Retinal pigment epithelial cell (primary cell): ENCODE measurements at regions not wholly inside any gene's neighbourhood (a gene's known extent, or its start where the extent isn't known, plus 50 kb on each side); places are given as distances from the start of the nearest gene placed in this dataset.

Experiments
- DNase-seq: peaks from one replicate; pipeline ENCODE4 v3.0.0-alpha.2; 2010; ENCODE audit warnings: low read depth
- H3K4me3 ChIP-seq: 2 replicates; pipeline ENCODE4 v1.5.1; 2011; ENCODE audit warnings: mild to moderate bottlenecking, low read length, control low read depth, moderate library complexity
- TF ChIP-seq, protein P1 (sequence below): conservative IDR thresholded peaks from 2 replicates; pipeline ENCODE4 v1.5.1; 2011; ENCODE audit warnings: low read depth, low read length, control low read depth, inconsistent platforms

DNA sequence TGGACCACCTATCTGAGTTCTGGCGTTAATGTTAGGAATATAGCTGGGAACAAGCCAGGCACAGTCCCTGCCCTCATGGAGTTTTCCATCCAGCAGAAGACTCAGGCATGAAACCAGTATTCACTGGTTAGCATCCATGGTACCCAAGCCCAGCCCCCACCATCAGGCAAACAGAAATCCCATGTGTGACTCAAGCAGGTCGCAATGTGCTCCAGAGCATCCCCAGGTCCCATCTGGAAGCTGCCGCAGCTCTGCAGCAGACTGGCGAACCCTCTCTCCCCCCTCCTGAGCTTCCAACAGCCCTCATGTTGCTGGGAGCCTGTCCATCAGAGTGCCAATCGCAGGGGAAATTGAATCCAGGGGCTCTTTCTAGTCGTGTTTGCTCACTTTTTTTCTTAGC, 174.2 kb downstream of the RRAGC start:
- H3K4me3 ChIP-seq = no peak overlapping the region
- DNase-seq = no peak
- TF ChIP-seq, protein P1, sequence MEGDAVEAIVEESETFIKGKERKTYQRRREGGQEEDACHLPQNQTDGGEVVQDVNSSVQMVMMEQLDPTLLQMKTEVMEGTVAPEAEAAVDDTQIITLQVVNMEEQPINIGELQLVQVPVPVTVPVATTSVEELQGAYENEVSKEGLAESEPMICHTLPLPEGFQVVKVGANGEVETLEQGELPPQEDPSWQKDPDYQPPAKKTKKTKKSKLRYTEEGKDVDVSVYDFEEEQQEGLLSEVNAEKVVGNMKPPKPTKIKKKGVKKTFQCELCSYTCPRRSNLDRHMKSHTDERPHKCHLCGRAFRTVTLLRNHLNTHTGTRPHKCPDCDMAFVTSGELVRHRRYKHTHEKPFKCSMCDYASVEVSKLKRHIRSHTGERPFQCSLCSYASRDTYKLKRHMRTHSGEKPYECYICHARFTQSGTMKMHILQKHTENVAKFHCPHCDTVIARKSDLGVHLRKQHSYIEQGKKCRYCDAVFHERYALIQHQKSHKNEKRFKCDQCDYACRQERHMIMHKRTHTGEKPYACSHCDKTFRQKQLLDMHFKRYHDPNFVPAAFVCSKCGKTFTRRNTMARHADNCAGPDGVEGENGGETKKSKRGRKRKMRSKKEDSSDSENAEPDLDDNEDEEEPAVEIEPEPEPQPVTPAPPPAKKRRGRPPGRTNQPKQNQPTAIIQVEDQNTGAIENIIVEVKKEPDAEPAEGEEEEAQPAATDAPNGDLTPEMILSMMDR = no peak

DNA sequence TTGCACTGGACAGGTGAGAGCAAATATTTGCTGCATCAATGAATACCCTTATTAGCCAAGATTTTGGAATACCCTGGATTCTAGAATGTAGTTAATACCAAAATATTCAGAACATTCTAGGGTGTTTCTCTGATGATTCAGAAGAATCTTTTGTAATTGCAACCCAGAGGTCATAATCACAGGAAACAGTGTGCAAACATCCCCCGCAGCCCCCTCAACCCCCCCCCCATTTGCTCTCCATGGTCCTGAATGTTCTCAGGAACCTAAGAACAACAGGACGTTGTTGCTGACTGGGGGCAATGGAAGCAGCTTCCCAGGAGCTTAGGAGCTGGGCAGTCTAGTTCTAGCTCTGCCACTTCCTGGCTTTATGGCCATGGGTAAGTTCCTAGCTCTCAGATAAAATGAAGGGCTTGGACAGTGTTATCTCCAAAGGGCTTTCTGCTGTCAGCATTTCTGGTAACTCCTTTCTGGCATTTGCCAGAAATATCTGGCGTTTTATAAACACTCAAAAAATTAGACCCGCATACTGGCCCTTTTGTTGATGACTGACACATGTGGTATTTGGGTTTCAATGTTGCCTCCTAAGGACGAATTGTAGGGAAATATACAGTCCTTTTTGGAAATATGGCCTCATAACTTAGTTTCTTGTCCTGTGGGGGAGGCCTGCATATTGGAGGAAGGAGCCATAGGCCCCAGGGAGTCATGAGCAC, 178.6 kb downstream of the RRAGC start:
- TF ChIP-seq, protein P1 = no peak
- H3K4me3 ChIP-seq = no peak overlapping the region
- no peak for DNase-seq

DNA sequence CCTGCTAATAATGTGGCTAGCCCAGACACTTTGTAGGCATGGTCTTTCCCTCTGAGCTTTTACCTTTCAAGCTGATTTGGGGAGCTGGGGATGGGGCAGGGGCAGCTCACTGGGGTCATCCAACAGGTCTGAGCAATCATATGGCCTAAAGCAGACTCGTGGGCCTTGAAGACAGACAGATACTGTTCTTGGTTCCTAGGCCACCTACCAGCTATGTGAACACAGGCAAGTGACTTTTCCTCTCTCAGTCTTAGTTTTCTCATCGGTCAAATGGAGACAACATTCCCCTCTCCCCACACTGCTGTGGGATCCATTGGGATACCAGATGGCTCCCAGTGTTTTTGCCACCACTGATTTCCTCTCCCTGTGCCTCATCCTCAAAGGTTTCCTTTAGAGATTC, 181.8 kb downstream of the RRAGC start:
- TF ChIP-seq, protein P1 = no peak
- no peak for DNase-seq
- no peak overlapping the region for H3K4me3 ChIP-seq

DNA sequence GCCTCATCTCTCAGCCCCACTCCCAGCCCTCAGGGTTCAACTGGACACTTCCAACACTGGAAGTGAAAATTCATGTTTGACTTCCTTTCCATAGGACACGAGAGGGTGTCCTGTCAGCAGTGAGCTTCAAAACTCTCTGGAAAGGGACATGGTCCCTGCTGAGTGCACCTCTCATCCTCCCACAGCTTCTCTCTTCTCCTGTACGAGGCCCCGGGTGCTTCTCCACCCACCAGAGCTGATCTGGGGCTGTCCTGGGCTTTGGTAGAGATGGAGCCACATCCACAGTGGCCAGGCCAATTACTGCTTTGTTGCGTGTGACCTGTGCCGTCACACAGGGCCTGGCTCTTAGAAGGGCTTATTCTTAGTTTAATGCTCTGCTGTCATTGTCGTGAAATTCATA, 182.3 kb downstream of the RRAGC start:
- TF ChIP-seq, protein P1 = no peak
- no peak for DNase-seq

DNA sequence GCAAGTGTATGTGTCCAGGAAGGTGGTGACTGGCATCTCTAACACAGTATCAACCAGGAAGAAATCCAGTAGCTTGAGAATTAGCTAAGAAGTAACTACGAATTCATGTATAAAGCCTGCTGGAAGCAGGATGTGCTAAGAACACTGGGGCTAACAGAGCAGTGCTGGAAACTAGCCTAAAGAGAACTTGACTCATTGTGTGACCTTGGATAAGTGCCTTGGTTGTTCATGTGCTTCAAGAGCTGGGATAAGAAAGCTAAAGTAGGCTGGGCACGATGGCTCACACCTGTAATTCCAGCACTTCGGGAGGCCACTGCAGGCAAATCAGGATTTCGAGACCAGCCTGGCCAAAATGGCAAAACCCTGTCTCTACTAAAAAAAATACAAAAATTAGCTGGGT, 186.9 kb downstream of the RRAGC start:
- DNase-seq = no peak
- TF ChIP-seq, protein P1 = no peak
- no peak overlapping the region for H3K4me3 ChIP-seq

More for the DNA sequence above, 182.3 kb downstream of the RRAGC start:
- H3K4me3 ChIP-seq = no peak overlapping the region

DNA sequence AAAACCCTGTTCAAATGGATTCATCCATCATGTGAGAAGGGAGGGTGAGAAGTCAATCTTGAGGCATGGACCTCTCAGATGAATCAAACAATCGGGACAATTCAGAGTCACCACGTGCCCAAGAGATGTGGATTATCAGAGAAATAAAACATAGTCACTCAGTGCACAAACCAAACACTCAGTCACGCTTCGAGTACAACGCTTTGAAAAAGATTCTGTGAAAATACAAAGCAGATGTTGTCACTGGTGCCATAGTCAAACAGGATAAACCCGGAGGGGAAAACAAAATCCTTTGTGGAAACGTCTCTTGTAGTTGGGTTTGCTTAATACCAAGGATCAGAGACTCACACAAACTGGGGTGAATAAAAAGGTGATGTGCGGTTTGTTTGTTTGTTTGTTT, 188.4 kb downstream of the RRAGC start:
- TF ChIP-seq, protein P1 = no peak
- H3K4me3 ChIP-seq = no peak overlapping the region
- no peak for DNase-seq

DNA sequence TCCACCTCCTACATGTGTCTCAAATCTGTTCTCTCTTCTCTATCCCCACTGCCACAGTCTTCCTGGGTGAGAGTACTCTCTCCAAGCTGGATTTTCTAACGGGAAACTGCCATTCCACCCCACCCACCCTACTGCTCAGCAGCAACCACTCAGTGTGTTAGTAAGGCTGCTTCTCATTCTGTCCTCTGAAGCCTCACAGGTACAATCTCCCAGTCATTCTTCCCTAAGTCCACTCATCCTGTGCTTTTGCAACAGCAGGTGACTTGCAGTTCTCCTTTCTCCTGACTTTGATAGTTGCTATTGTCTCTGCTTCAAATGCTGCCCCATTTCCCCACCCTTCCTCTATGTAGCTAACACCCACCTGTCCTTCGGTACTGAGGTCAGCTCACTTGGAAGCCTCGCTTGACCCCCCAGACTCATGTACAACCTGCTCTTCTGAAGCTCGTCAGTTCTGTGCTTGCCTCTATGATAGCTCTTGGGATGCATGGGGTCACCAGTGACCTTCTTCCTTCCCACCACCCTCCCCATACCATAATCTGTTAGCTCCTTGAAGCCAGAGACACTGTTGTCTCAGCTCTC, 188.9 kb downstream of the RRAGC start:
- no peak overlapping the region for H3K4me3 ChIP-seq
- DNase-seq = no peak
- TF ChIP-seq, protein P1 = no peak
